Epithelial cell of esophagus (primary cell): ENCODE measurements at regions not wholly inside any gene's neighbourhood (a gene's known extent, or its start where the extent isn't known, plus 50 kb on each side); places are given as distances from the start of the nearest gene placed in this dataset.

ENCODE experiments used
- DNase-seq: peaks from one replicate; pipeline ENCODE4 v3.0.0; 2010; ENCODE audit warnings: low read depth
- H3K4me3 ChIP-seq: 2 replicates; pipeline ENCODE4 v1.5.1; 2011; ENCODE audit warnings: mild to moderate bottlenecking, low read length, control low read depth
- TF ChIP-seq, protein P1 (sequence below): IDR thresholded peaks from 2 replicates; pipeline ENCODE4 v1.5.1; 2011; ENCODE audit warnings: low read depth, mild to moderate bottlenecking, low read length, control low read depth, inconsistent platforms; ENCODE audit not compliant: insufficient read depth; ENCODE audit errors: missing control alignments

DNA sequence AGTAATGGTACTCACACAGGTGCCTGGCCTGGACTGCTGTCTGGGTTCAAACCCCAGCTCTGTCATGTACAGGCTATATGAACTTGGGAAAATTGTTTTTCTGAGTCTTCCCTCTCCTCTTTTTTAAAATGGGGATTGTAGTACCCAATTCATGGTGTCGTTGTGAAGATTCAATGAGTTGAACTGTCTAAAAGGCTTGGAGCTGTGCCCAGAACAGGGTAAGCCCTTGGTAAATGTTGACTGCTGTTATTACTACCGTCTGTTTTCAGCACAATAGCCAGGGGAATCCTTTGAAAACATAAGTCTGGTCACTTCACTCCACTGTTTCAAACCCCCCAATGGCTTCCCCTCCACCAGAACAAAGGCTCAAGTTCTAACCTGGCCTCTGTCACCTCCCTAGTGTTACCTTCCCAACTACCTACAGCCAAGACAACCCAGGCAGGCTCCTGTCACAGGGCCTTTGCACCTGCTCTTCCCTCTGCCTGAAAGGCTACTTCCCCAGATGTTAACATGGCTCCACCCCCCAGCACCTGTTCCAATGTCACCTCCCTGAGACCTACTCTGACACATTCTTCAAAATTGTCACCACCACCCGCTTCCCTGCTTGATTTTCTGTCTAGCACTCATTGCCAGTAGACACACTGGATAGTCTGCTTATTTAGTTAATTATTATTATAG is 152.8 kb downstream of the CHST1 start:
- H3K4me3 ChIP-seq: no peak overlapping the region
- DNase-seq: no peak
- TF ChIP-seq, protein P1, sequence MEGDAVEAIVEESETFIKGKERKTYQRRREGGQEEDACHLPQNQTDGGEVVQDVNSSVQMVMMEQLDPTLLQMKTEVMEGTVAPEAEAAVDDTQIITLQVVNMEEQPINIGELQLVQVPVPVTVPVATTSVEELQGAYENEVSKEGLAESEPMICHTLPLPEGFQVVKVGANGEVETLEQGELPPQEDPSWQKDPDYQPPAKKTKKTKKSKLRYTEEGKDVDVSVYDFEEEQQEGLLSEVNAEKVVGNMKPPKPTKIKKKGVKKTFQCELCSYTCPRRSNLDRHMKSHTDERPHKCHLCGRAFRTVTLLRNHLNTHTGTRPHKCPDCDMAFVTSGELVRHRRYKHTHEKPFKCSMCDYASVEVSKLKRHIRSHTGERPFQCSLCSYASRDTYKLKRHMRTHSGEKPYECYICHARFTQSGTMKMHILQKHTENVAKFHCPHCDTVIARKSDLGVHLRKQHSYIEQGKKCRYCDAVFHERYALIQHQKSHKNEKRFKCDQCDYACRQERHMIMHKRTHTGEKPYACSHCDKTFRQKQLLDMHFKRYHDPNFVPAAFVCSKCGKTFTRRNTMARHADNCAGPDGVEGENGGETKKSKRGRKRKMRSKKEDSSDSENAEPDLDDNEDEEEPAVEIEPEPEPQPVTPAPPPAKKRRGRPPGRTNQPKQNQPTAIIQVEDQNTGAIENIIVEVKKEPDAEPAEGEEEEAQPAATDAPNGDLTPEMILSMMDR: no peak

DNA sequence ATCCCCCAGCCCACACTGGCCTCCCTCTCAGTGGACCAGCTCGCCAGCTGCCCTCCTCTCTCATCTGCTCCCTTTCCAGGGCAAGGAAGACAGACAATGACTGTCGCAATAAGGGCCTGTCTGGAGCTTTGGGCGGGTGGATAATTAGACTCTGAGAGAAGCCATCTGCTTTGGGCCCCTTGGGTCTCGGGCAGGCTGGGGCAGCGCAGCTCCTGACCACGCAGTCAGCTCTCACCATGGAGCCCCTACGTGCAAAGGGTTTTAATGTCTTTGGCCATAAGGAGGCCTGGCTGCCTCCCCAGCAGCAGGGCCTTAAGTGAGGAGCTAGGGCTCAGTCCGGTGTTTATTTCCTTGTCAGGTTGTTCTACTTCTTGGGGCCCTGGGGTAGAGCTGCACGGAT is 153.9 kb downstream of the CHST1 start:
- no peak overlapping the region for H3K4me3 ChIP-seq
- no peak for DNase-seq
- TF ChIP-seq, protein P1: no peak

DNA sequence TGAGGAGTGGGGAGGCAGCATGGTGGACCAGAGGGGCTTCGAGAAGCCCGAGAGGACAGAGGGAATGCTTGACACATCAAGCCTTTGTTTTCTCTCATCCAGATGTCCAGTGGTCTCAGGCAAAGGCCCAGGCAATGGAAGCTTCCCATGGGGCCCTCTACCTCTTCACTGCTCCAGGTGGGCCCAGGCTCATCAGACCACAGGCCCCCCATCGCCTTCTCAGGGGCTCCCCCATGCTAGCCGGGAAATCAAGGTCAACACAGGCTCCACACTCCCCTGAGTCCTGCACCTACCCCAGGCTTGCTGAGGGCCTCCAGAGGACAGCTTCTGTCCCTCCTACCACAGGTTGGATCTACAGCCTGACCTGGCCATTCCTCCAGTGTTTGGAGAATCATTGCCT is 157.5 kb downstream of the CHST1 start:
- TF ChIP-seq, protein P1: no peak

DNA sequence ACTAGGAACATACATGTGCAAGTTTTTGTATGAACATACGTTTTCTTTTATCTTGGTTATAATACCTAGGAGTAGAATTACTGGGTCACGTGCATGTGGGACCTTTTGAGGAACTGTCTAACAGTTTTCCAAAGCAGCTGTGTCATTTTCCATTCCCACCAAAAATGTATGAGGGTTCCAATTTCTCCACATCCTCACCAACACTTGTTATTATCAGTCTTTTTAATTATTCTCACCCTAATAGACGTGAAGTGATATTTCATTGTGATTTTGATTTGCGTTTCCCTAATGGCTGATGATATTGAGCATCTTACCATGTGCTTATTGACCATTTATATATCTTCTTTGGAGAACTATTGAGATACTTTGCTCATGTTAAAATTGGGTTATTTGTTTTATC is 162.1 kb downstream of the CHST1 start:
- DNase-seq: no peak
- no peak overlapping the region for H3K4me3 ChIP-seq
- TF ChIP-seq, protein P1: no peak

More for the DNA sequence above, 157.5 kb downstream of the CHST1 start:
- H3K4me3 ChIP-seq: no peak overlapping the region
- DNase-seq: no peak

DNA sequence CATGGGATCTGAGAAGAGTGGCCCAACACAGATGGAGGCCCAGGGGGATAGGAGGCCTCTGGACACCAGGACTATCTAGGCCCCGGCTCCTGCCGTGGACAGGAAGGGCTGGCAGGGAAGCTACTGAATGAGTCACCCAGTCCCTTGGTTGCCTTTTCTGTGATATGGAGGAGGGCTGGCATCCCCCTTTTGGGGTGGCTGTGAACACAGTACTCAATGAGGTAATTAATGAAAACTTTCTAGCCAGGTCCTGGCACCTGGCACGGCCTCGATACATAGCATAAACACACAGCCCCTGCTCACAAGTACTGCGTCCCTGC is 163.2 kb downstream of the CHST1 start:
- H3K4me3 ChIP-seq: no peak overlapping the region
- no peak for DNase-seq
- TF ChIP-seq, protein P1: no peak

DNA sequence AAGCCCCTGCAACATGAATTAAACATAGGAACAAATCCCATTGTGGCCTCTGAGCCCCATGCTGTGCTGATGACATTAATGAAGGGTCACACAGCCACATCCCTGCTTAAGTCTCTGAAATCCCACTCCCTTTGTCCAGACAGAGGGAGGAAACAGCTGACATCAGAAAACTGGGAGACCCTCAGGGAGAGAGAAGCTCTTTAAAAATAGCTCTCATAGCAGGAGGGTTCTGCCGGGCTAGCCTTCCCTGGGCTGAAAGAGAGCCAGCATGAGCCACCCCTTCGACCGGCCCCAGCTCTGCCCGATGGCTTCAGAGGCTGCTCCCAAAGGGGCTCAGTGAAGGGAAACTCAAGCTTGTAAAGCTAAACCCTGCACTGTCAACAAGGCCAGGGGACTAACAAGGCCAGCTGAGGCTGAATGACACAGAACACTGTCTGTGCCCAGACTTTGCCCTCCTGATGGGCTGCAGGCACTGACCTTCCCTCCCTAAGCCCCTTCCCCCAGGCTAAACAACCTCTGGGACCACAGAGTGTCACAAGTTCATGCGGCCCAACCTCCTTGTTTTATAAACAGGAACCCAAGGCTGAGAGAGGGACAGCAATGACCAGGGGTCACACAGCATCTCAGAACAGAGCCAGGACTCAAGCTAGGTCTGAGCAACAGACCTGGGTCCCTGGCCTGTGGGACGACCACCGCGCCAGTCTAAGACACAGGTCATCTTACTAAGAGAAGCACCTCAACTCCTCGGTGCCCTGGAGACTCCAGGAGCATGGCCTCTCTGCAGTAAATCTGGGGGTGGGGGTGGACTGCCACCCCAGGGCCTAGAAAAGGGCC is 163.8 kb downstream of the CHST1 start:
- H3K4me3 ChIP-seq: no peak overlapping the region
- DNase-seq: no peak
- TF ChIP-seq, protein P1: no peak
